HPDE6-E6E7 (cell line): ENCODE measurements at regions not wholly inside any gene's neighbourhood (a gene's known extent, or its start where the extent isn't known, plus 50 kb on each side); places are given as distances from the start of the nearest gene placed in this dataset.
"Not testable (repeated sequence)": the region's sequence is repeated elsewhere in the genome, so short reads cannot be mapped to it uniquely, and the experiment has no call there.

Source experiments
- DNase-seq: peaks from one replicate; pipeline ENCODE4 v3.0.0; 2011; ENCODE audit warnings: missing footprints; ENCODE audit errors: extremely low spot score

DNA sequence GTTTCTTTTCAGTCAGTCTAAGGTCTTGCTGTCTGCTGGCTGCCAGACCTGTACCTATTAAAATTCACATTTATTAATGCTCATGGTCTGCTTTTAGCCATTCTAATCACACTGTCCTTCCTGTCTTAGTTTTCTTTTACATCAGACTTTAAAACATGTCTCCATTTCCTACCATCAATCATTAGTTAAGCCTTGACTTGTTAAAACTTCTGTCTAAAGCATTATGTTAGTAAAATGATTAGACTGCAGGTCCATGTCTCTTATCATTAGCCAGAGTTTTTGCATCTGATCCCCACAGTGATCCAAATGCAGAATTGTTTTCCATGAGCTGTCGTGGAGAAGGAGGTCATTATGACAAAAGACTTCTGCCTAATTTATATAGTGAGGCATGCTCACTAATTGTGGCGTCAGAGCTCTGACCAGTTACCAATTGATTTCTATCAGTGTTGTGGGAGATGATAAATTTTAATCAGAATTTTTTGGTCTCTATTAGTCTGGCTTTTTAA lies 226.5 kb downstream of the DKK1 start:
- no peak for DNase-seq

DNA sequence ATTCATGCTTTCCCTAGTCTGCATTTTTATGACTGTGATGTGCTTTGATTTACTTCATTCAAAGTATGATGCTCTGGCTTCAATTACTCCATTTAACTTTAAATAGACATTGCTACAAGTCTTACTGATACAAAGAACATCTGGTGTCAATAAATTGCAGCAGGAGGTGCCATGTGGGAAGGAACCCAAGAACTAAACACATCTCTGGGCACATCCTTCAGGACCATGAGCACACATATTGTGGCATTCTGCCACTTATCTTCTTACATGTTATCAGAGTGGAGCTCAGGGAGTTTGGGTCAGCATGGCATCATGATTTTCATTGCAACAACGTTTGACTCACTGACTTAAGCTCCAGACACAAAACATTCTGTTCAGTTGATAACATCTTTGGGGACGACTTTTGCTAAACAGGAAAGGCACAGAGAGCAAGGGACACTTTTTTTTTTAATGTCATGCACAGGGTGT lies 227.0 kb downstream of the DKK1 start:
- DNase-seq, result no peak

DNA sequence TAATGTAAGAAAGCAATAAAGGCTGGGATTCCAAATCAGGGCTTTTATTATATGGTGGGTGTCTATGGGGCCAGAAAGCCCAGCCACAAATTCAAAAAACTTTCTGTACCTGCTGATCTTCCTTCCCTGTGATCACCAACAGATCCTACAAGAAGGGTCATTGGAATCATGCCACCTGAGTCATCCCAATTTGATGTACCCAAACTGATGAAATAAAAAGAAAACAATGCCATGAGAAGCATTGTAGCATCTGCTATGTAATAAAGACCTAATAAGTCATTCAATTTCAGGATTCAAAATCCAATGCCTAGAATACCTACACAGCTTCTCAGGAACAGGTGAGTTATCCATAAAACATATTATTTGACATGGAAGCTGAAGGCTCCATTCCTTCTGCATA lies 228.8 kb downstream of the DKK1 start:
- DNase-seq, result no peak

DNA sequence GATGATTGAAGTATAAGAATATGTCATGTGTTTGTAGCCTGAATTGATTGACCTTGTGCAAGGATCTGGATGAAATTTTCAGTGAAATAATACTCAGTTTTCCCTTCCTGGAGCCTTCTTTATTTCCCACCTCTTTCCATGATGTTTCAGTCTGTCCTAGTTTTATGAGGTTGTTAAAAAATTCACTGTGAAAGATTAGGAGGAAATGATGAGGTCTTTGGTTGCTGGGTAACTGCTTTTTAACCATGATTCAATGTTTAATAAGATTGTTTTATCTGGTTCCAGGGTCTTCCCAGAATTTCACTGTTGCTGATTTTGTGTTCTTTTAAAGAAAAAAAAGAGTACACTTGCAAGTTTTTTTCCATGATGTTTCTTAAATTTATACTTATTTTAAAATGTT lies 221.5 kb downstream of the MBL2 start:
- DNase-seq, result no peak

DNA sequence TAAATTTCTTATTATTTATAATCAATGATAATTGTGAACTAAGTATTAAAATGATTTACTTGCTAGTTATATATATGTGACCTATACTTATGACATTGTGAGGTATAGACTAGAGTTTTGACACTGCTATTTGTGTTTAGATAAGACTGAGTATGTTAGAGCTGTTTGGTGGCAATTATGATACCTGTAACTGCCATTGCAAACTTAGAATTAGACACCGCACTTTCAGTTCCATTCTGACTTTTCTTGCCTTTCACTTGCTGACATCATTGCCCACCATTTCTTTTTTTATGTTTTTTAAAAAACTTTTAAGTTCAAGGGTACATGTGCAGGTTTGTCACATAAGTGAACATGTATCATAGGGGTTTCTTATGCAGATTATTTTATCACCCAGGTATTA lies 214.5 kb downstream of the MBL2 start:
- no peak for DNase-seq

DNA sequence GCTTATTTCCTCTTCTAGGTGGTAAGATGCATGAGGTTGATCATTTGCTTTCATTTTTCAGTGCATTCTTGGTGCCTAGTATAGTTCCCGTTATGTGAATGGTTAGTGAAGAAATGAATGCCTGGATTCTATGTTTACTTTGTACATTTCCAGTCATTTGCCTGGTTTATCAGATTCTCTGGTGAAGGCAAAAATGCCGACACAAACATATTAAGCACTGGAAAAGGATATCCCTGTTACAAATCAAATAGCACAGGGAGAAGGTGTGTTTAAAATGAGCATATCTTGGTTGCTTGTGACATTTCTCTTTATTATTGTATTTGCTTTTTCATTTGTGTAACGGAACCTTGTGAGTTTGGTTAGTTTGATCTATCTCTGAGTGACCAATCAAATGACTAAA lies 211.3 kb downstream of the MBL2 start:
- no peak for DNase-seq

DNA sequence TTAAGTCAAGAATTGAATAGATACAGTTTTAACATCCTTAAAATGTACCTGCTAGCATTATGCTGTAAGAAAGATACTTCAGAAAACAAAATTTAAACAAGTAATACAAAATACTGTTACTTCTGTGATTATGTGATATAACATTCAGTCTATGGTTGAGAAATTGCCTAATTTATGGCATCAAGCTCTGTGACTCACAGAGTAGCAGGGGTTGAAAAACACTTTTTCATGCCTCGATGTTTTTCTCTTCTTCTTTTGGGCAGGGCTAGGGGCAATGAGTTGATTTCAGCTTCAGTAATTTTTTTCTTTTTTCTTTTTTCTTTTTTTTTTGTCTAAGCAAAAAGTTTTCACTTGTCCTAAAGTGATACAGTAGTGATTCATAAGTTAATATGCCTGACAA lies 209.2 kb downstream of the MBL2 start:
- DNase-seq, result no peak

DNA sequence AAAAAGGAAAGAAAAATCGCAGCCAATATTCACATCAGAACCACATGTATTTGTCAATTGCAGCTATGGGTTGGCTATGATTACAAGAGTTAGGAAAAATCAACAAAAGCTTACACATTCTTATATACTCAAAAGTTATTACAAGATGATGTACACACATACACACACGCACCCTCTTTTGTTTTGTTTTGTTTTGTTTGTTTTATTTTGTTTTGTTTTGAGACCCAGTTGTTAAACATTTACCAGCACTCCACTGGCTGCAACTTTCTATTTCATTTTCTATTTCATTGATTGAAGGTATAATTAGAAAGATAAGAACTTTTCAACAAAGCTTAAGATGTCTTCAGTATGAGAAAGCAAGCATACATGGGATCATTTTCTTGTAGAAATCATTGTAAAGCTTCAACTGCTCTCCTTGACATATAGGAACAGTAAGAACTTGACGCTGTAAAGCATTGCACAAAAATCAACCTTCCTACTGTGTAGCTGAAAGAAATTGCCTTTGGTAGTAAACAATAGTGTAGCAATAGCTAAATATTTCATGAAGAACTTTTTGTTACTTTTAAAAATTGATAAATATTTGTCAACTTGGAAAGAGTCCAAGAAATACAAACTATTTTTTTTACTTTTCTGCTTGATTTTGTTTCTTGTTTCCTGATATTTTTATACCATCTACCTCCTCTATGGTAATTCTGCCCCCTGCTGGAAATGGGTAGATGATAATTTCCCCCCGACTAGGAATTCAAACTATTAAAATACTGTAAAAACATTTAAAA lies 205.9 kb downstream of the MBL2 start:
- DNase-seq, result peak; percentile 16

DNA sequence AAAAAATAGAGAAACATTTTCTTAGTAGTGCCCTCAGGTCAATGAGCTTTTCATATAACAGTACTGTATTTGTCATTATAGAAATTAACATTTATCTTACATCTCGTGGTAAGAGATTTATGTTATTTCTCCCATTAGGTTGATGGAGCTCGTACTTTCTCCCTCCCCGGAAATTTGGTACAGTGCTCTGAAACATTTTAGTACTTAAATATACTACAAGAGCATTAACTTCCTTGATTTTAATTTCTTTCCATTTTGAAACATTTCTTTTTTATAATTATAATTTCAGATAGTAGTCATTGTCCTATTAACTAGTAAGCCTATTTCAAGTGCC lies 205.4 kb downstream of the MBL2 start:
- no peak for DNase-seq

DNA sequence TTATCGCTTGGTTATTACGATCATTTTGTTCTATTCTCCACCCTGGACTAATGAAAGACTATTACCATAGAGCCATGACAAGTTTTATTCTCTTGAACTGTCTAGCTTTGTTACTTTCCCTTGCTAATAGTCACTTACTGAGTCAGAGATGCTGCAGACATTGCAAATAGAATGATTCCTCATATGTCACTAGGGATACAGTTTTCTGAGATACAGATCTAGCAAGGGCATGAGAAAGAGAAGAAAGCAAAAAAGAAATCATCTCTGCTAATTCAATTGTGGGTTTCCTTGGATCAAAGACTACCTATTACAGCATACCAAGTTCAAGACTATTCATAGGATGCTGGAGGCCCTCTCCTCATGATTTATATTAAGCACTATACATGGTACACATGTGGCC lies 204.3 kb downstream of the MBL2 start:
- no peak for DNase-seq

DNA sequence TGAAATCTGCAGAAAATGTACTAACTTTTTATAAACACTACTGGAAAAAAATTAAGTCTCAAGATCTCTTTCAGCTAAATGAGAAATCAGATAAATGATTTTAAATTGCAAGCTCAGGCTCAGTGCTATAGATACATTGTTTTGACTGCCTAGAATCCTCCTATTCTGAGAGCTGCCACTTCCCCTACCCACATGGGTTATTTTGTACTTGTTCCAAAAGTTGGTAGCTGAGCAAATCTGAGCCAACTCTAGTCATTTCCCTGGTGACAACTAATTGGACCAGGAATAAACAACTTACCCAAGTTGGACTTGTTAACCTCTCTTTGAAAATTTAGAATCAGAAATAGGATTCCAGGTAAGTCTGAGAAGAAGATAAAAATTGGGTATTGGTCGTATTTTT lies 202.1 kb downstream of the MBL2 start:
- DNase-seq, result no peak

DNA sequence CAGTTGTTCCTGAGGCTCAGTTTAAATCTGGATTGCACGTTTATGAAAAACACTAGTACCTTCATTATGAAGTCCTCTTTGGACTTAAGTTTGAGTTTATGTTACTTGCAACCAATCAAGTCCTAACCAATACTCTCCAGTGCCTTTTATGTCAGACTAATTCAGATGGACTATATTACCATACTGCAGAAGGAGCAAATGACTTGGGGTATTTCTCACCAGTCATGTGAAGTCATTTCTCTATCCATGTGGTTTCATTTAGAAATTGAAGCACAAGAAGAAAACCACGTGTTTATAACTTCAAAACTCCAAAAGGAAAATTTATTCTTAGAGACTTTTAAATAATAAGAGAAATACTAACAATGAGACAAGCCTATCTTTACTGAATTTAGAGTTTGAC lies 201.6 kb downstream of the MBL2 start:
- DNase-seq, result no peak

DNA sequence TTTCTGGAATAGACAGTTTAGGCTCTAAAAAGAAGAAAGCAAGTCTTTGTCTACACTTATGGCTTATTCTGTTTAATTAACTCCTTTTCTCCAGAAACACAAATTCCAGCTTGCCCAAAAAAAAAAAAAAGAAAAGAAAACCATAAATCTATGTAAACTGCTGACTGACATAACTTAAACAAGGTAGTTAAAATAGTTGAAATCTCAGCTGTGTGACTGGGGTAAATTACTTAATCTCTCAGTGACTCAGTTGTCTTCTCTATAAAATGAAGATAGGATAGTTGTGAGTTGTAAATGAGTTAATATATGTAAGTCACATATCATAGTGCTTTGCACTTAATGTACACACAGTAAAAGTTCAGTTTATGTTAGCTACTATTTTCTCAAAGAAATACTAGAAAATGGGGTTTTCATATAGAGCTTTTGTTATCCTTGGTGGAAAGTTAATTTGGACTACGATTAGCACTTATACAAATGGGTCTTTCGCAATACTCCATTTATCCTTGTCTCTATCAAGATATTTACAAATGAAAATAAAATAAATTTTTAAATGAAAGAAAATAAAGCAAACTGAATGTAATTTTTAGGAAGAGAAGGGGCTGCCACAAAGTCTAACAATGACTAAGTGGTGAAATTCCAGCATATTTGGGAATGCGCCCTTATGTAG lies 200.9 kb downstream of the MBL2 start:
- no peak for DNase-seq

DNA sequence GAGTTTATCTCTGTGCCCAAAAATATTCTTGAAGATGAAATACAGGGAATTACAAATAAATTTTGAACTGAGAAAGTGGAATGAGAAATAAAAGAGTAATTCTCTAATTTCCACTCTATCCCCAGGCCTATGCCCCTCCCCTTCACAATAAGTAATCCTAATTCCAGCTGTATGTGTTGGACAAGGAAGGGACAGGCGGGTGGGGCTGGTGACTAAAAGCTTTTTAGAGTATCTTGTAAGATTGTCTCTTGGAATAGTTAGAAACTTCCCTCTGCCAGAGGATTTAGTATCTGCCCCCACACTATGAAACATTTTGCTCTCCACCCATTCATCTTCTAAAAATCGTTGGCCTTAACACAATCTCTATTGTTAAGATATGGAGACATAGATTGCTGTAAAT lies 199.2 kb downstream of the MBL2 start:
- no peak for DNase-seq

DNA sequence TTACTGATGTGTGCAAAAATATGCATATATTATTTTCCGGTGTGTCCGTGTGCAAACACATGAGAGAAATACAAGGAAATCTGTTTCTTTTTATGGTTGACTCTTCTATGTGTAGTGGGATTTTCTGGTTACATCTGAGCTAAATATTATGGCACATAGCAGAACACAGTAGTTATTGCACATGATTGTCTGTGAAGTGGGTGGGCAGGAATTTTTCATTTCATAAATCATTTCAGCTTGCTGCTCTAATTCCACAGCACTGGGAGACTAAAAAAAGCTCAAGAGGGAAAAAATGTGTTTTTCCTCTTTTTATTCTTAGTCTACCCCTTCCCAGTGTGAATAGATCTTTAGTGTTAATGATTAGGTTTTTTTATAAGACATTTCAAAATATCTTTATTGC lies 197.9 kb downstream of the MBL2 start:
- DNase-seq, result no peak

DNA sequence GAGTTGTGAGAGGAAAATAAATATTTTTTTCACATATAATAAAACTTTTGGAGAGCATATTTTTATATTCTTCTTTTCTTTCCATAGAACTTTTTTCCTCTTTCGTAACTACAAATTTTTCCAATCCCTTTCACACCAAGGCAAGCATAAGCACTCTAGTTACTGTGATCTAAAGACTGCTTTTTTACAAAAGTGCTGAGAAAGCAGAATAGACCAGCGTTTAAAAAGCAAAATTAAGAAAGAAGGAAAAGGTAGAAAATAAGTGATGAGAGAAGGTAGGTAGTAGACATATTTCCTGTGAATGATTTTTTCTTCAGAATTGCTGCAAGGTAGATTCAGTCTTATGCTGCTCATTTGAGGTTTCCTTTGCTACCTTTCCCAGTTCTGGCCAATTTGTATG lies 195.5 kb downstream of the MBL2 start:
- no peak for DNase-seq

DNA sequence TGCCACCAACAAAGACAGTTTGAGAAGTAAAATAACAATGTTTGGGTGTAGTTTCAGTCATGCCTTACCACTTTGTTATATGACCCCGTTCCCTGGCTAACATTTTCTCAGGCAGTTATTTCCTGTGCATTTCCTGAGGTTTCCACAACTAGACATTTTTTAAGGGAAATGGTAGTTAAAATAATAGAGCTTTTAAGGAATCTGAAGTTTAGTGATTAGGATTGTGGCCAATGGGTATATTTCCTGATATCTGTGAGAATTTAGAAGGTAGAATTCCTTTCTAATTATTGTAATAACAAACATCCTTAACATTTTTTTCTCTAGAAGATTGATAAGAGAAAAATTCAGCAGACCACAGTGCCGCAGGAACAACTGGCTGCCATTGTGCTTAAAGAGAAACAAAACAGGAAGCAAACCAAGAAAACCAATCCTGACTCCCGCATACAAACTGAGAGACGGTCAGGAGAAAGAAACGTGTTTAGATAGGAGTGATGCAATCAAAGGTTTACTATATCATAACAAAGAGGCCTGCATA lies 193.6 kb downstream of the MBL2 start:
- no peak for DNase-seq

DNA sequence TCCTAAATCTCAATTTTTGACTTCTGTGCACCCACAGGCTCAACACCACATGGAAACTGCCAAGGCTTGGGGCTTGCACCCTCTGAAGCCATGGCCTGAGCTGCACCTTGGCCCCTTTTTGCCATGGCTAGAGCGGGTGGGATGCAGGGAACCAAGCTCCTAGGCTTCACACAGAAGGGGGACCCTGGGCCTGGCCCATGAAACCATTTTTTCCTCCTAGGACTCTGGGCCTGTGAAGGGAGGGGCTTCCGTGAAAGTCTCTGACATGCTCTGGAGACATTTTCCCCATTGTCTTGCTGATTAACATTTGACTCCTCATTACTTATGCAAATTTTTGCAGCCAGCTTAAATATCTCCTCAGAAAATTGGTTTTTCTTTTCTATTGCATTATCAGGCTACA lies 190.9 kb downstream of the MBL2 start:
- DNase-seq, result not testable (repeated sequence)

DNA sequence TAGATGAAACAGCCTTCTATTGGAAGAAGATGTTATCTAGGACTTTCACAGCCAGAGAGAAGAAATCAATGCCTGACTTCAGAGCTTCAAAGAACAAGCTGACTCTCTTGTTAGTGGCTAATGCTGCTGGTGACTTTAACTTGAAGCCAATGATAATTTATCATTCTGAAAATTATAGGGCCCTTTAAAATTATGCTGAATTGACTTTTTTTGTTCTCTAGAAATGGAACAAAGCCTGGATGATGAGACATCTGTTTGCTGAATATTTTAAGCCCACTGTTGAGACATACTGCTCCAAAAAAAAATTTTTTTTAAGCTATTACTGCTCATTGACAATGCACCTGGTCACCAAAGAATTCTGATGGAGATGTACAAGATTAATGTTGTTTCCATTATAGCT lies 189.2 kb downstream of the MBL2 start:
- DNase-seq, result no peak

DNA sequence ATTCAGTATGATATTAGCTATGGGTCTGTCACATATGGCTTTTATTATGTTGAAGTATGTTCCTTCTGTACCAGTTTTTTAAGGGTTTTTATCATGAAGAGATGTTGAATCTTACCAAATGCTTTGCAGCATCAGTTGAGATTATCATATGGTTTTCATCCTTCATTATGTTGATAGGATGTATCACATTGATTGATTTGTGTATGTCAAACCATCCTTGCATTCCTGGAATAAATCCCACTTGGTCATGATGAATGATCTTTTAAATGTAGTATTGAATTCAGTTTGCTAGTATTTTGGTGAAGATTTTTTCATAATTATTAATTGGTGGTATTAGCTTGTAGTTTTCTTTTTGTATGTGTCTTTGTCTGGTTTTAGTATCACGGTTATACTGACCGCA lies 185.9 kb downstream of the MBL2 start:
- DNase-seq, result no peak

DNA sequence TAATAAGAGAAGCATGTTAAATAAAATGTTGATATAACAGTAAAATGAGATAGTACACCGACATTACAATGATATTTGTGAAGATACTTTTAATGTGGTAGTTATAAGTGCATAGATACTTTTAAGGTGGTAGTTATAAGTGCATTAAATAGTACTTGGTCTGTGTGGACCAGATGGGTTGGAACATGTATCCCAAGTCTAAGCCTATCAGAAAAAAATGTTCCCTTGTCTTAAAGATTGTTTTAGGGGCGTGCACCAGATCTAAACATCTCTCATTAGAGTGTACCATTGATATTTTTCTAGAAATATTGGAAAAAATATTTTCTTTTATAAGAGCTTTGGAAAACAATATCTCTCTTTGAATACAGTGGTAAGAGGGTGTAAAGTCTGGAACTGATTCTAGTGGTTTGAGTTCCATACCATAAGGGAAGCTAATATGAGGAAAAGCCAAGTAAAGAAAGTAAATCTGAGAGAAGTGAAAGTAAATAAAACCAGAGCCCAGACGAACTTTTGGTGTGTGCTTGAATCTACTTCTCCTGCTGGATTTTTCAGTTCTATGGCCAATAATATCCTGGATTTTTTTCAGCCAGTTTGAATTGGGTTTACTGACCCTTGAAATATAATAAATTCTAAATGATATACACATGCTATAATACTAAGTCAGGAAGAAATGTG lies 175.3 kb downstream of the MBL2 start:
- no peak for DNase-seq

DNA sequence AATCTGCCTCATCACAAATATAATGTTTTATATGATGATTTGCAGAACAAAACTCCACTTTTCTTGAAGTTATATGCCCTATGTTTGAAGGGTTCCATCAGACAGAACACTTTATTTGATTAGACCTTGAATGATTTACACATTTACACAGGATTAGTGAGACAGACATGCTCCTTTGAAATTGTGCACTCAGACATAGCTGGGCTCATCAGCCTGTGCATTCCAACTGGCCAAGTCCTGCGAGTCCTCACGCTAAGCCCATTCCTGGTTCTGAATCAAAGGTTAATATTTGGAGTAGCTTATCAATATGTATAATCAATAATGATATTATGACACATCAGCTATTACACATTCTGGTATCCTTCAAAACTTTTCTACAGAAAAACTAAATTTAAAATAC lies 173.6 kb downstream of the MBL2 start:
- no peak for DNase-seq
